ENCODE measurements at regions not wholly inside any gene's neighbourhood (a gene's known extent, or its start where the extent isn't known, plus 50 kb on each side); places are given as distances from the start of the nearest gene placed in this dataset.

GRCh38 chr3:146342989-146343388 lies 92.1 kb upstream of the PLSCR4 start:
- H3K27ac ChIP-seq (ENCODE audit: low read length): no peak overlapping the region

DNA sequence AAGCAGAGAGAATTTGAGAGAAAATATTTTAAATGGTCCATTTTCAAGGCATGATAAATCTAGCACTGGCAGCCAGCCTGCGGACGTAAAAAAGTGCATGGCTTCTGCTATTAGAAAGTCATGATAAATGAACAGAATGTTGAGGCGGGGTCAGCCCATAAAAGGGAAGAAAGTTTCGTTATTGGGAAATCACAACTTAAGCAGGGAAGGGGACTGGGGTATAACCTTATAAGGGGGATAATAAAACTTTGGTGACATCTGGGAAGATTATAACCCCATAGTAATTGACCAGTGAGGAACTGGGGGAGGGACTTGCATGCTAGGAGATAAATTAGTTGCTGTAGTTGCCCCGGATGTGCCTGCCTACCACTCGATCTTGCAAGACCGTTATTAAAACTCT lies 88.4 kb upstream of the PLSCR4 start:
- Histone ChIP-seq H3K36me3 (ENCODE audit: control insufficient read depth in 2 of 2, insufficient read depth in 2 of 2, low read length in 2 of 2) (no peaks in the 10 kb centered on the region), H3K4me1 (ENCODE audit: control insufficient read depth, insufficient read depth, low read length) (no peaks in the 10 kb centered on the region), H3K27me3 (ENCODE audit: control insufficient read depth in 1 of 2, insufficient read depth in 2 of 2, low read length in 2 of 2) (no peaks in the 10 kb centered on the region), H3K9me3 (ENCODE audit: control insufficient read depth in 2 of 2, low read length in 2 of 2) (no peaks in the 10 kb centered on the region), H3K9ac (ENCODE audit: low read length in 2 of 2) (no peak overlapping the region), H3K27ac (ENCODE audit: low read length) (no peak overlapping the region), H3K4me3 (ENCODE audit: low read length in 2 of 2) (peak overlapping the region in 1 of 2 donors; percentile 29)

More at GRCh38 chr3:146342989-146343388, 92.1 kb upstream of the PLSCR4 start:
- Histone ChIP-seq H3K9me3 (ENCODE audit: control insufficient read depth in 2 of 2, low read length in 2 of 2) (no peaks in the 10 kb centered on the region), H3K4me1 (ENCODE audit: control insufficient read depth, insufficient read depth, low read length) (no peaks in the 10 kb centered on the region), H3K36me3 (ENCODE audit: control insufficient read depth in 2 of 2, insufficient read depth in 2 of 2, low read length in 2 of 2) (no peaks in the 10 kb centered on the region), H3K9ac (ENCODE audit: low read length in 2 of 2) (no peak overlapping the region), H3K27me3 (ENCODE audit: control insufficient read depth in 1 of 2, insufficient read depth in 2 of 2, low read length in 2 of 2) (no peaks in the 10 kb centered on the region), H3K4me3 (ENCODE audit: low read length in 2 of 2) (peak overlapping the region in 1 of 2 donors; percentile 16)

DNA sequence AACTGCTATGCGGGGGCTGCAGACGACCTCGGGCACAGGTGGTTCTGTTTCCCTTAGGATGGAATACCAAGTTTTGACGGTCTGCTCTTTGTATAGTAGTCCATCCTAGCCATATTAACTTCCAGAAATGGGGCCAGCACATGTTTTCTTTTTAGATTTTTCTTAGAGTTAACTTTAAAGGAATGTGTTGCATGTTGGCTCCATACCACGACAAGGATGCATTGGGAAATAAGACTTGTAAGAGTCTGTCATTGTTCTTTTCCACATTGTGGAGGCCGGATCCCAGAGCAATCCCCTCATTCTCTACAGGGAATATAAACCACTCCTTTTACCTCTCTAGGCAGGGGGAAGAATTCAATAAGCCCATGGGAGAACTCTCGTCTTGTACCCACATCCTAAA lies 87.1 kb upstream of the PLSCR4 start:
- no peaks in the 10 kb centered on the region for H3K4me1 ChIP-seq (ENCODE audit: control insufficient read depth, insufficient read depth, low read length)
- no peak overlapping the region for H3K4me3 ChIP-seq (ENCODE audit: low read length in 2 of 2)
- H3K9ac ChIP-seq (ENCODE audit: low read length in 2 of 2): no peak overlapping the region
- H3K9me3 ChIP-seq (ENCODE audit: control insufficient read depth in 2 of 2, low read length in 2 of 2): no peaks in the 10 kb centered on the region
- no peak overlapping the region for H3K27ac ChIP-seq (ENCODE audit: low read length)
- no peaks in the 10 kb centered on the region for H3K27me3 ChIP-seq (ENCODE audit: control insufficient read depth in 1 of 2, insufficient read depth in 2 of 2, low read length in 2 of 2)
- H3K36me3 ChIP-seq (ENCODE audit: control insufficient read depth in 2 of 2, insufficient read depth in 2 of 2, low read length in 2 of 2): no peaks in the 10 kb centered on the region

GRCh38 chr3:146335386-146335785 lies 84.5 kb upstream of the PLSCR4 start:
- Histone ChIP-seq H3K27ac (ENCODE audit: low read length) (no peak overlapping the region), H3K4me1 (ENCODE audit: control insufficient read depth, insufficient read depth, low read length) (no peaks in the 10 kb centered on the region), H3K27me3 (ENCODE audit: control insufficient read depth in 1 of 2, insufficient read depth in 2 of 2, low read length in 2 of 2) (no peaks in the 10 kb centered on the region), H3K9me3 (ENCODE audit: control insufficient read depth in 2 of 2, low read length in 2 of 2) (no peaks in the 10 kb centered on the region), H3K4me3 (ENCODE audit: low read length in 2 of 2) (no peak overlapping the region), H3K9ac (ENCODE audit: low read length in 2 of 2) (no peak overlapping the region), H3K36me3 (ENCODE audit: control insufficient read depth in 2 of 2, insufficient read depth in 2 of 2, low read length in 2 of 2) (no peaks in the 10 kb centered on the region)

- H3K27ac ChIP-seq (ENCODE audit: low read length): no peak overlapping the region
- no peak overlapping the region for H3K9ac ChIP-seq (ENCODE audit: low read length in 2 of 2)
- H3K27me3 ChIP-seq (ENCODE audit: control insufficient read depth in 1 of 2, insufficient read depth in 2 of 2, low read length in 2 of 2): no peaks in the 10 kb centered on the region
- no peaks in the 10 kb centered on the region for H3K4me1 ChIP-seq (ENCODE audit: control insufficient read depth, insufficient read depth, low read length)
- H3K36me3 ChIP-seq (ENCODE audit: control insufficient read depth in 2 of 2, insufficient read depth in 2 of 2, low read length in 2 of 2): no peaks in the 10 kb centered on the region
- H3K9me3 ChIP-seq (ENCODE audit: control insufficient read depth in 2 of 2, low read length in 2 of 2): no peaks in the 10 kb centered on the region
- no peak overlapping the region for H3K4me3 ChIP-seq (ENCODE audit: low read length in 2 of 2)
These were observed 83.2 kb upstream of the PLSCR4 start for GRCh38 chr3:146334151-146334550.

GRCh38 chr3:146331967-146332366 lies 81.1 kb upstream of the PLSCR4 start:
- Histone ChIP-seq H3K9me3 (ENCODE audit: control insufficient read depth in 2 of 2, low read length in 2 of 2) (no peaks in the 10 kb centered on the region), H3K4me3 (ENCODE audit: low read length in 2 of 2) (no peak overlapping the region), H3K27ac (ENCODE audit: low read length) (no peak overlapping the region), H3K36me3 (ENCODE audit: control insufficient read depth in 2 of 2, insufficient read depth in 2 of 2, low read length in 2 of 2) (no peaks in the 10 kb centered on the region), H3K27me3 (ENCODE audit: control insufficient read depth in 1 of 2, insufficient read depth in 2 of 2, low read length in 2 of 2) (no peaks in the 10 kb centered on the region), H3K9ac (ENCODE audit: low read length in 2 of 2) (no peak overlapping the region), H3K4me1 (ENCODE audit: control insufficient read depth, insufficient read depth, low read length) (no peaks in the 10 kb centered on the region)

GRCh38 chr3:146326875-146327543 lies 76.1 kb upstream of the PLSCR4 start:
- H3K4me3 ChIP-seq (ENCODE audit: low read length in 2 of 2): peak overlapping the region in 1 of 2 donors; percentile 18
- H3K9me3 ChIP-seq (ENCODE audit: control insufficient read depth in 2 of 2, low read length in 2 of 2): no peaks in the 10 kb centered on the region
- H3K27ac ChIP-seq (ENCODE audit: low read length): no peak overlapping the region
- H3K4me1 ChIP-seq (ENCODE audit: control insufficient read depth, insufficient read depth, low read length): no peaks in the 10 kb centered on the region
- no peaks in the 10 kb centered on the region for H3K27me3 ChIP-seq (ENCODE audit: control insufficient read depth in 1 of 2, insufficient read depth in 2 of 2, low read length in 2 of 2)
- no peaks in the 10 kb centered on the region for H3K36me3 ChIP-seq (ENCODE audit: control insufficient read depth in 2 of 2, insufficient read depth in 2 of 2, low read length in 2 of 2)
- no peak overlapping the region for H3K9ac ChIP-seq (ENCODE audit: low read length in 2 of 2)

DNA sequence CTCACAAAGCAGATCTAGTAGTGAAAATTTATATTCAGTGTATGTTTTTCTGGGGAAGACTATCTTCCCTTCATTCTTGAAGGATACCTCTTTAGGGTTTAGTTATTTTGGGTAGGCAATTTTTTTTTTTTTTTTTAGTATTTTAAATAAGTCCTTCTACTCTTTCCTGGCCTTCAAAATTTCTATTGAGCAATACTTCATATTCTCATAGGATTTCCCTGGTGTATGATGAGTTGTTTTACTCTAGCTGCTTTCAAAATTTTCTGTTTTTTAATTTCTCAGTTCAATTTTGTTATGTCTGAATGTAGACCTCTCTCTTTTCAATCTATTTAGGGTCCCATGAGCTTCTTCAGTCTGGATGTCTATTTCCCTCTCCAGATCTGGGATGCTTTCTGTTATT lies 74.3 kb upstream of the PLSCR4 start:
- Histone ChIP-seq H3K27ac (ENCODE audit: low read length) (no peak overlapping the region), H3K4me3 (ENCODE audit: low read length in 2 of 2) (no peak overlapping the region), H3K36me3 (ENCODE audit: control insufficient read depth in 2 of 2, insufficient read depth in 2 of 2, low read length in 2 of 2) (no peaks in the 10 kb centered on the region), H3K4me1 (ENCODE audit: control insufficient read depth, insufficient read depth, low read length) (no peaks in the 10 kb centered on the region), H3K9ac (ENCODE audit: low read length in 2 of 2) (no peak overlapping the region), H3K27me3 (ENCODE audit: control insufficient read depth in 1 of 2, insufficient read depth in 2 of 2, low read length in 2 of 2) (no peaks in the 10 kb centered on the region), H3K9me3 (ENCODE audit: control insufficient read depth in 2 of 2, low read length in 2 of 2) (no peaks in the 10 kb centered on the region)

DNA sequence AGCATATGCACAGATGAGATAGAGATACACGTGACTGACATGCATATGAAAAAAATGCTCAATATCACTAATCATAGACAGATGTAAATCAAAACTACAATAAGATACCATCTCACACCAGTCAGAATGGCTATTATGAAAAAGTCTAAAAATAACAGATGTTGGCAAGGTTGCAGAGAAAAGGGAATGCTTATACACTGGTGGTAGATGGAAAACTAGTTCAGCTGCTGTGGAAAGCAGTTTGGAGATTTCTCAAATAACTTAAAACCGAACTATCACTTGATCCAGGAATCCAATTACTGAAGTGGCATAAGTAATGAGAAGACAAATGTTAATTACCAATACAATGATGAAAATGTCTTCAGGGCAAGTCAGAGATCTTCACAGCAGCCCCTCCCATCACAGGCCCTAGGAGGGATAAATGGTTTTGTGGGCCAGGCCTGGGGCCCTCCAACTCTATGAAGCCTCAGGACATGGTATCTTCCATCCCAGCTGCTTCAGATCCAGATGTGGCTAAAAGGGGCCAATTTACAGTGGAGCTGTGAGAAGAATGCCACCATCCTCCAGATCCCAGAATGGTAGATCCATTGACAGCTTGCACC lies 71.4 kb upstream of the PLSCR4 start:
- H3K4me1 ChIP-seq (ENCODE audit: control insufficient read depth, insufficient read depth, low read length): no peaks in the 10 kb centered on the region
- no peaks in the 10 kb centered on the region for H3K36me3 ChIP-seq (ENCODE audit: control insufficient read depth in 2 of 2, insufficient read depth in 2 of 2, low read length in 2 of 2)
- no peak overlapping the region for H3K9ac ChIP-seq (ENCODE audit: low read length in 2 of 2)
- no peaks in the 10 kb centered on the region for H3K27me3 ChIP-seq (ENCODE audit: control insufficient read depth in 1 of 2, insufficient read depth in 2 of 2, low read length in 2 of 2)
- no peak overlapping the region for H3K4me3 ChIP-seq (ENCODE audit: low read length in 2 of 2)
- H3K9me3 ChIP-seq (ENCODE audit: control insufficient read depth in 2 of 2, low read length in 2 of 2): no peaks in the 10 kb centered on the region
- H3K27ac ChIP-seq (ENCODE audit: low read length): no peak overlapping the region

GRCh38 chr3:146314871-146315270 lies 64.0 kb upstream of the PLSCR4 start:
- no peak overlapping the region for H3K4me3 ChIP-seq (ENCODE audit: low read length in 2 of 2)
- no peaks in the 10 kb centered on the region for H3K9me3 ChIP-seq (ENCODE audit: control insufficient read depth in 2 of 2, low read length in 2 of 2)
- no peak overlapping the region for H3K27ac ChIP-seq (ENCODE audit: low read length)
- H3K27me3 ChIP-seq (ENCODE audit: control insufficient read depth in 1 of 2, insufficient read depth in 2 of 2, low read length in 2 of 2): no peaks in the 10 kb centered on the region
- H3K4me1 ChIP-seq (ENCODE audit: control insufficient read depth, insufficient read depth, low read length): no peaks in the 10 kb centered on the region
- no peak overlapping the region for H3K9ac ChIP-seq (ENCODE audit: low read length in 2 of 2)
- H3K36me3 ChIP-seq (ENCODE audit: control insufficient read depth in 2 of 2, insufficient read depth in 2 of 2, low read length in 2 of 2): no peaks in the 10 kb centered on the region

- Histone ChIP-seq H3K9ac (ENCODE audit: low read length in 2 of 2) (no peak overlapping the region), H3K27ac (ENCODE audit: low read length) (no peak overlapping the region), H3K27me3 (ENCODE audit: control insufficient read depth in 1 of 2, insufficient read depth in 2 of 2, low read length in 2 of 2) (no peaks in the 10 kb centered on the region), H3K4me1 (ENCODE audit: control insufficient read depth, insufficient read depth, low read length) (no peaks in the 10 kb centered on the region), H3K9me3 (ENCODE audit: control insufficient read depth in 2 of 2, low read length in 2 of 2) (no peaks in the 10 kb centered on the region), H3K4me3 (ENCODE audit: low read length in 2 of 2) (no peak overlapping the region), H3K36me3 (ENCODE audit: control insufficient read depth in 2 of 2, insufficient read depth in 2 of 2, low read length in 2 of 2) (no peaks in the 10 kb centered on the region)
These were observed 62.8 kb upstream of the PLSCR4 start for GRCh38 chr3:146313746-146314111.

Measured in stomach smooth muscle (tissue), 2 donors.